OCI-LY3 (cell line): ENCODE measurements at regions not wholly inside any gene's neighbourhood (a gene's known extent, or its start where the extent isn't known, plus 50 kb on each side); places are given as distances from the start of the nearest gene placed in this dataset.

ENCODE experiments used
- H2AFZ ChIP-seq: fragments of 200-600, 300-600 bp; shearing (Covaris generic); 2 replicates; pipeline ENCODE4 v1.6.0; 2014; ENCODE audit warnings: antibody characterized with exemption, low read depth, low read length
- H3K27ac ChIP-seq: fragments of 200-600, 300-600 bp; sonication (generic); 2 replicates; pipeline ENCODE4 v1.5.1; 2014; ENCODE audit warnings: mild to moderate bottlenecking, low read length, moderate library complexity, mixed read lengths
- H3K27me3 ChIP-seq: fragments of 200-600, 300-600 bp; sonication (generic); 2 replicates; pipeline ENCODE4 v1.6.1; 2014; ENCODE audit warnings: low read depth, low read length, mixed read lengths
- H3K36me3 ChIP-seq: fragments of 200-600, 300-600 bp; sonication (generic); replicated peaks from 2 replicates; pipeline ENCODE3; 2014; ENCODE audit warnings: low read depth, low read length, mixed read lengths
- H3K4me1 ChIP-seq: fragments of 300-600, 200-600 bp; sonication (generic); 2 replicates; pipeline ENCODE4 v1.6.1; 2014; ENCODE audit warnings: low read length, mixed read lengths
- H3K4me2 ChIP-seq: fragments of 200-600, 300-600 bp; sonication (generic); 2 replicates; pipeline ENCODE4 v1.6.1; 2014; ENCODE audit warnings: low read length, mixed read lengths
- H3K4me3 ChIP-seq: fragments of 300-600, 200-600 bp; sonication (generic); 2 replicates; pipeline ENCODE4 v1.5.1; 2014; ENCODE audit warnings: antibody characterized with exemption, mild to moderate bottlenecking, low read length, moderate library complexity
- H3K79me2 ChIP-seq: fragments of 300-600, 200-600 bp; shearing (Covaris generic); 2 replicates; pipeline ENCODE4 v1.6.1; 2014; ENCODE audit warnings: mild to moderate bottlenecking, low read length, mixed read lengths
- H3K9ac ChIP-seq: fragments of 300-600, 200-600 bp; shearing (Covaris generic); 2 replicates; pipeline ENCODE4 v1.6.0; 2014; ENCODE audit warnings: mild to moderate bottlenecking, low read length, moderate library complexity
- H3K9me3 ChIP-seq: fragments of 200-600, 300-600 bp; shearing (Covaris generic); 2 replicates; pipeline ENCODE4 v1.6.1; 2014; ENCODE audit warnings: low read length, mixed read lengths; ENCODE audit not compliant: insufficient read depth
- H4K20me1 ChIP-seq: fragments of 200-600, 300-600 bp; sonication (generic); 2 replicates; pipeline ENCODE4 v1.6.1; 2016; ENCODE audit warnings: low read length, mixed read lengths; ENCODE audit not compliant: insufficient read depth
- EZH2phosphoT487 ChIP-seq: fragments of 200-600 bp; shearing (Covaris generic); IDR thresholded peaks from 2 replicates; pipeline ENCODE4 v1.6.1; 2018; ENCODE audit warnings: antibody characterized with exemption, mixed run types, low read depth
- TF ChIP-seq, protein P1 (sequence below): fragments of 200-600, 300-600 bp; sonication (generic); IDR thresholded peaks from 2 replicates; pipeline ENCODE4 v1.5.1; 2014; ENCODE audit warnings: antibody characterized with exemption, low read length, low read depth

DNA sequence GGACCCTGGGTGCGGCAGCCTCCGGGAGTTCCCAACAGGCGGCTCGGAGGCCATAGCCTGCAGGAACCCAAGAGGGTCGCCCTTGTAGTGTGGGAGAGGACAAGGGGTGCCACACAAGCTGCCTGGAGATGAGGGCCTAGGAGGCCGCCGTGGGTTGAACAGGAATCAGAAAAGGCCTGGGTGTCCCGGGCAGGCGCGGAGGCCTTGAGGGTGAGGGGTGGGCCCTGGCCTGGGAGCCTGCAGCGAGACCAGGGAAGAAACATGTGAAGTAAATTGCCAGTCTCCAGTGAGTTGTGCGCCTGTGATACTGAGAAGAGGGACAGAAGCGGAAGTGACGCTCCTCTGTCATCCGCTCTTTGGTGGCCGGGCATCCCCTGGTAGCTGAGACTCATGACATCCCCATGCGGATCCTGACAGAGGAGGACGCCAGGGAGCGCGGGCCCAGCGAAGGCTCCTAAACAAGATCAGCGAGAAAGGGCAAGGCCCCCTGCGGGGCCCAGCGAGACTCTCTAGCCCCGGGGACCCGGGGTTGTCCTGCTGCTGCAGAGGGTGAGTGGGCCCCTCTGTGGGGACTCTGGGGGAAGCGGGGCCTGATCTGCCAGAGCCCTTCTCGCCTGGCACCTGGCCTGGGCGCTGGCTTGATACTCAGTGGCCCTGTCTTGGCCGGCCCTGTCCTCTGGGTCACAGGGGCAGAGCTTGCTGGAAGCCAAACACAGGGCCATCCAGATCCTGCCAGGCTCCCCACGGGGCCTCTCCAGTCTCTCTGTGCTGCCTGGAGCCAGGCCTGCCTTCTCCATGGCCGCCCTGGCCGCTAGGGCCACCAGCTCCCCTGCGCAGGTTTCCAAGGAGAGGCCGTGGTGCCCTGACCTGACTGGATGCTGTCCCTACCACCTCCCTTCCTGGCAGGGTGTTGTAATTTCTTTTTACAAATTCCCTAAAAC is 788.4 kb downstream of the TLE4 start:
- no peaks in the 10 kb centered on the region for H3K27me3 ChIP-seq
- H3K79me2 ChIP-seq, result no peaks in the 10 kb centered on the region
- no peaks in the 10 kb centered on the region for H3K36me3 ChIP-seq
- no peaks in the 10 kb centered on the region for H3K9me3 ChIP-seq
- no peak overlapping the region for H3K9ac ChIP-seq
- H3K27ac ChIP-seq, result no peak overlapping the region
- no peak overlapping the region for H2AFZ ChIP-seq
- no peak overlapping the region for H3K4me2 ChIP-seq
- H3K4me3 ChIP-seq, result no peak overlapping the region
- H3K4me1 ChIP-seq, result no peaks in the 10 kb centered on the region
- TF ChIP-seq EZH2phosphoT487, result no peak
- TF ChIP-seq, protein P1, sequence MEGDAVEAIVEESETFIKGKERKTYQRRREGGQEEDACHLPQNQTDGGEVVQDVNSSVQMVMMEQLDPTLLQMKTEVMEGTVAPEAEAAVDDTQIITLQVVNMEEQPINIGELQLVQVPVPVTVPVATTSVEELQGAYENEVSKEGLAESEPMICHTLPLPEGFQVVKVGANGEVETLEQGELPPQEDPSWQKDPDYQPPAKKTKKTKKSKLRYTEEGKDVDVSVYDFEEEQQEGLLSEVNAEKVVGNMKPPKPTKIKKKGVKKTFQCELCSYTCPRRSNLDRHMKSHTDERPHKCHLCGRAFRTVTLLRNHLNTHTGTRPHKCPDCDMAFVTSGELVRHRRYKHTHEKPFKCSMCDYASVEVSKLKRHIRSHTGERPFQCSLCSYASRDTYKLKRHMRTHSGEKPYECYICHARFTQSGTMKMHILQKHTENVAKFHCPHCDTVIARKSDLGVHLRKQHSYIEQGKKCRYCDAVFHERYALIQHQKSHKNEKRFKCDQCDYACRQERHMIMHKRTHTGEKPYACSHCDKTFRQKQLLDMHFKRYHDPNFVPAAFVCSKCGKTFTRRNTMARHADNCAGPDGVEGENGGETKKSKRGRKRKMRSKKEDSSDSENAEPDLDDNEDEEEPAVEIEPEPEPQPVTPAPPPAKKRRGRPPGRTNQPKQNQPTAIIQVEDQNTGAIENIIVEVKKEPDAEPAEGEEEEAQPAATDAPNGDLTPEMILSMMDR, result no peak
- H4K20me1 ChIP-seq, result no peaks in the 10 kb centered on the region

DNA sequence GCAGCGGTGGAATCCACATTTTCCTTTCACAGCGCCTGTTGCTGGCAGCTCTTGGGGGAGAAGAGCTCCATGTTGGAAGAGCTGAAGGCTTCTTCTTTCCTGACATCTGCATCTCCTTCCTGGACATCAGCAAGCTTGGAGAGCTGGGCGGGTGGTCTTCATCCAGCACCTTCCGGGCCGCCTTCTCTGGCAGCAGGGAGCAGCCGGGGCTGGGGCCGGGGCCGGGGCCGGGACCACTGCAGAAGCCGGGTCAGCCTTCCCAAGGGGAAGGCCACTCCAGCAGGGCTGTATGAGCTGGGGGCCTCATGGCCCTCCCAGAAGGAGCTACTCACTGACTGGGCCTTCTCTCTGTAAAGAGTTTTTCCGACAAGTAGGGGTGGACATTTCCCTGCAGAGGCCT is 787.5 kb downstream of the TLE4 start:
- no peak overlapping the region for H3K9ac ChIP-seq
- H3K79me2 ChIP-seq, result no peaks in the 10 kb centered on the region
- no peak for TF ChIP-seq EZH2phosphoT487
- TF ChIP-seq, protein P1, result no peak

DNA sequence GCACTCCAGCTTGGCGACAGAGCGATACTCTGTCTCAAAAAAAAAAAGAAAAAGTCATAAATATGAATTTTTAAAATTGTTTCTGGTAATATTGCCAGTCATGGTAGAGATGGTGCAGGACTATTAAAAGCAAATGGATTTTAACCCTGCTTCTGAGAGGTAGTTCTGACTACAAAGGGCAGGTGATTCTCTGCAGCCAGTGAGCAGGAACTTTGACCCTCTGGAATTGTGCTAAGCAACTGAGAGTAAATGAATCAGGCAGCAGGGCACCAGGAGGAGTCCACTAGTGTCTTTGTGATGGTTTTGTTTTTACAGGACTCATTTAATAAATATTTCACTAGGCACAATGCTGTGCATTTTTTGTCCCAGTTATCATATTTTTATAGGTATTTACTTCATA is 781.2 kb downstream of the TLE4 start:
- no peak overlapping the region for H2AFZ ChIP-seq
- H3K4me2 ChIP-seq, result no peak overlapping the region
- H3K36me3 ChIP-seq, result no peaks in the 10 kb centered on the region
- TF ChIP-seq, protein P1, result no peak
- TF ChIP-seq EZH2phosphoT487, result no peak
- no peak overlapping the region for H3K4me3 ChIP-seq
- H3K9ac ChIP-seq, result no peak overlapping the region
- H3K27ac ChIP-seq, result no peak overlapping the region
- H3K27me3 ChIP-seq, result no peaks in the 10 kb centered on the region
- no peaks in the 10 kb centered on the region for H3K4me1 ChIP-seq
- H3K79me2 ChIP-seq, result no peaks in the 10 kb centered on the region
- no peaks in the 10 kb centered on the region for H3K9me3 ChIP-seq
- H4K20me1 ChIP-seq, result no peaks in the 10 kb centered on the region

More for the DNA sequence above, 787.5 kb downstream of the TLE4 start:
- H2AFZ ChIP-seq, result no peak overlapping the region
- no peaks in the 10 kb centered on the region for H3K27me3 ChIP-seq
- H4K20me1 ChIP-seq, result no peaks in the 10 kb centered on the region
- H3K4me2 ChIP-seq, result no peak overlapping the region
- no peaks in the 10 kb centered on the region for H3K4me1 ChIP-seq
- H3K27ac ChIP-seq, result no peak overlapping the region
- H3K36me3 ChIP-seq, result no peaks in the 10 kb centered on the region
- no peak overlapping the region for H3K4me3 ChIP-seq
- H3K9me3 ChIP-seq, result no peaks in the 10 kb centered on the region

DNA sequence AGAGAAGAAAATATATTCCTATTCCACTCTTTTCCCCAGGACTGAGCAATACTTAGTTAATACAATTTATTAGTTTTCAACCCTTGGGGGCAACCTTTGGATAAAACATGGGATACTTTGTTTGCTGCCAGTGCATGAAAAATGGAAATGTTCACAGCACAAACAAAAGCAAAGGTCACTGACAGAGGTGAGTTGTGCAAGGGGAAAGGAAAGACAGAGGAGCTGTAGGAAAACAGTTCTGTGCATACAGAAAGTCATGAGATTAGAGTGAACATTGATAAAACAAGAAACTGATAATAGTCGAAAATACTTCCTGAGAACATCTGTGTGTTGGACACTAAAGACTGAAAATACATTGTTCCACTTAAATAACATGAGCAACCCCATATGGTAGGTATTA is 779.8 kb downstream of the TLE4 start:
- no peaks in the 10 kb centered on the region for H4K20me1 ChIP-seq
- H3K27me3 ChIP-seq, result no peaks in the 10 kb centered on the region
- TF ChIP-seq EZH2phosphoT487, result no peak
- TF ChIP-seq, protein P1, result no peak

More for the DNA sequence above, 779.8 kb downstream of the TLE4 start:
- H2AFZ ChIP-seq, result no peak overlapping the region
- no peak overlapping the region for H3K4me3 ChIP-seq
- H3K4me1 ChIP-seq, result no peaks in the 10 kb centered on the region
- no peak overlapping the region for H3K4me2 ChIP-seq
- H3K9ac ChIP-seq, result no peak overlapping the region
- H3K27ac ChIP-seq, result no peak overlapping the region
- no peaks in the 10 kb centered on the region for H3K9me3 ChIP-seq
- H3K79me2 ChIP-seq, result no peaks in the 10 kb centered on the region
- no peaks in the 10 kb centered on the region for H3K36me3 ChIP-seq
